ENCODE measurements at regions not wholly inside any gene's neighbourhood (a gene's known extent, or its start where the extent isn't known, plus 50 kb on each side); places are given as distances from the start of the nearest gene placed in this dataset.

- in situ Hi-C loops (cut with HindIII; ENCODE audit: low sequenced_read_pairs), result no loop called here
- DNase-seq (ENCODE audit: low read depth, low spot score), result no peak
- TF ChIP-seq, protein P1, sequence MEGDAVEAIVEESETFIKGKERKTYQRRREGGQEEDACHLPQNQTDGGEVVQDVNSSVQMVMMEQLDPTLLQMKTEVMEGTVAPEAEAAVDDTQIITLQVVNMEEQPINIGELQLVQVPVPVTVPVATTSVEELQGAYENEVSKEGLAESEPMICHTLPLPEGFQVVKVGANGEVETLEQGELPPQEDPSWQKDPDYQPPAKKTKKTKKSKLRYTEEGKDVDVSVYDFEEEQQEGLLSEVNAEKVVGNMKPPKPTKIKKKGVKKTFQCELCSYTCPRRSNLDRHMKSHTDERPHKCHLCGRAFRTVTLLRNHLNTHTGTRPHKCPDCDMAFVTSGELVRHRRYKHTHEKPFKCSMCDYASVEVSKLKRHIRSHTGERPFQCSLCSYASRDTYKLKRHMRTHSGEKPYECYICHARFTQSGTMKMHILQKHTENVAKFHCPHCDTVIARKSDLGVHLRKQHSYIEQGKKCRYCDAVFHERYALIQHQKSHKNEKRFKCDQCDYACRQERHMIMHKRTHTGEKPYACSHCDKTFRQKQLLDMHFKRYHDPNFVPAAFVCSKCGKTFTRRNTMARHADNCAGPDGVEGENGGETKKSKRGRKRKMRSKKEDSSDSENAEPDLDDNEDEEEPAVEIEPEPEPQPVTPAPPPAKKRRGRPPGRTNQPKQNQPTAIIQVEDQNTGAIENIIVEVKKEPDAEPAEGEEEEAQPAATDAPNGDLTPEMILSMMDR (IDR thresholded peaks at IDR 0.05; ENCODE audit: low read depth, low read length), result no peak
- no peak overlapping the region for H3K4me3 ChIP-seq (ENCODE audit: low read depth, low read length)
These were observed 148.7 kb upstream of the LMO4 start for GRCh38 chr1:87179851-87180519.

GRCh38 chr1:87180682-87181081 is 148.0 kb upstream of the LMO4 start:
- in situ Hi-C loops (cut with HindIII; ENCODE audit: low sequenced_read_pairs), result no loop called here
- no peak for DNase-seq (ENCODE audit: low read depth, low spot score)
- TF ChIP-seq, protein P1 (IDR thresholded peaks at IDR 0.05; ENCODE audit: low read depth, low read length), result no peak
- no peak overlapping the region for H3K4me3 ChIP-seq (ENCODE audit: low read depth, low read length)

DNA sequence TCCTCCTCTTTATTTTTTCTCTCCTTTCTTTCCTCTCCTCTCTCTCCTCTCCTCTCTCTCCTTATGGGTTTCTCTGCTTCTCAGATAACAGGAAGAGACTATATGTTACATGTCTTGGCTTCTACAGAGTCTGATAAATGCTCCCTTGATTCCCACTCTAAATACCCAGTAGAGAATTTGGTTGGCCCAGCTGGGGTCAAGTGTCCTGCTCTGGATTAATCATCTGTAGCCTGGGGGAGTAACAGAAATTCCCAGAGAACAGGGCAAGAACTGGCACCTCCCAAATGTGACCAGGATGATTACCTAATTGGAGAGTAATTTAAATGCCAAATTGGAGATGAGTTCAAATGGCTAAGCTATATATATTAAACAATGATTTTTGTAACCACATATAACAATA is 146.1 kb upstream of the LMO4 start:
- H3K4me3 ChIP-seq (ENCODE audit: low read depth, low read length), result no peak overlapping the region
- TF ChIP-seq, protein P1 (IDR thresholded peaks at IDR 0.05; ENCODE audit: low read depth, low read length), result no peak
- in situ Hi-C loops (cut with HindIII; ENCODE audit: low sequenced_read_pairs), result no loop called here
- DNase-seq (ENCODE audit: low read depth, low spot score), result no peak

GRCh38 chr1:87185077-87185476 is 143.6 kb upstream of the LMO4 start:
- H3K4me3 ChIP-seq (ENCODE audit: low read depth, low read length), result no peak overlapping the region
- TF ChIP-seq, protein P1 (IDR thresholded peaks at IDR 0.05; ENCODE audit: low read depth, low read length), result no peak
- no peak for DNase-seq (ENCODE audit: low read depth, low spot score)
- in situ Hi-C loops (cut with HindIII; ENCODE audit: low sequenced_read_pairs), result no loop called here

DNA sequence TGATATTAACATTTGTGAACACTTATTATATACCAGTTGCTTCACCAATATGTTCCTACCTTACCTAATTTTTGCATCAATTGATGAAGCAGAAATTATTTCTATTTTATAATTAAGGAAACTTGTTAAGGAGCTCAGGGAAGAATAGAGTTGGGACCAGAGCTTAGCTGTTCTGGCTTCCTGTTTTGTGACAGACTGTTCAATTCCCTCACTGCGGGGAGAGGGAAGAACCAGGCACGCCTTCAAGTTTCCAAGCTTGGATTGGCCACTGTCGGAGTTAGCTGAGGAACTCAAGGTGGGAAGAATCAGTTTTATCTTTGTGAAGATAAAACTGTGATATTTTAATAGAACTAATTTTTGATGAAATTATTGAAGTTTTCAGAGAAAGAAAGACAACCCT is 142.3 kb upstream of the LMO4 start:
- in situ Hi-C loops (cut with HindIII; ENCODE audit: low sequenced_read_pairs), result no loop called here
- no peak for DNase-seq (ENCODE audit: low read depth, low spot score)

DNA sequence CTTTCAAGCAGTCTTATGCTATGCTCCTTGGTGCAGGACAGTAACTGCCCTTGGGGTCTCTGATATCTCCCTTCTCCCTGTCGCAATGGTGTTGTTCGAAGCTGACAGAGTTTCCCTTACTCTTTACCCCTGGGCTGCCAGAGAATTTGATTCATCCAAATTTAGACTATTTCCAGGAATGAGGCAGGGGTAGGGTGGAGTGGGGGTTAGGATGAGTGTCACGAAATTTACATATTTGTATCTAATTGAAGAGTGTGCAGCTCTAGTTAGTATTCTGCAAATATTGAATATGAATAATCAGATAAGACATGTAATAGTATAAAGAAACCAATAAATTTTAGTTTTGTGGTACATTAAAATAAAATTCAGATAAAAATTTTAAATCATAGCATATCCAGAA is 140.0 kb upstream of the LMO4 start:
- TF ChIP-seq, protein P1 (IDR thresholded peaks at IDR 0.05; ENCODE audit: low read depth, low read length), result no peak
- in situ Hi-C loops (cut with HindIII; ENCODE audit: low sequenced_read_pairs), result no loop called here
- H3K4me3 ChIP-seq (ENCODE audit: low read depth, low read length), result no peak overlapping the region
- no peak for DNase-seq (ENCODE audit: low read depth, low spot score)

More for the DNA sequence above, 142.3 kb upstream of the LMO4 start:
- no peak overlapping the region for H3K4me3 ChIP-seq (ENCODE audit: low read depth, low read length)
- TF ChIP-seq, protein P1 (IDR thresholded peaks at IDR 0.05; ENCODE audit: low read depth, low read length), result no peak
